Superior temporal gyrus (tissue), 1 donor: ENCODE measurements at regions not wholly inside any gene's neighbourhood (a gene's known extent, or its start where the extent isn't known, plus 50 kb on each side); places are given as distances from the start of the nearest gene placed in this dataset.
"Not testable (repeated sequence)": the region's sequence is repeated elsewhere in the genome, so short reads cannot be mapped to it uniquely, and the experiment has no call there.

Experiments used
- DNase-seq: peaks from one replicate; pipeline ENCODE4 v3.0.0-alpha.2; 2016; ENCODE audit errors: extremely low spot score

DNA sequence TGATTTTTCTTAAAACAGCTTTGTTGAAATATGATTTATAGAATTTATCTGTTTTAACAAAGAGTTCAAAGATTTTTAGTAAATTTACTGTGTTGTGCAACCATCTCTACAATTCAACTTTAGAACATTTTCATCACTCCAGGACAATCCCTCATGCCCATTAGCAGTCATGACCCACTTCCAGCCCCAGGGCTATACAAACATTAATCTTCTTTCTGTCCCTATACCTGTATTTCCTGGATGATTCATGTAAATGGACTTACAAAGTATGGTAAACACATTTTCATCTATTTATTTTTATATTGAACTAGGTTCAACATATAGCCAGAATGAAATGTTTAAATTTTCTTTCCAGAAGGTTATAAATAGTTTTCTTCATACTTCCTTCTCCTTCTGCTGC, 127.8 kb upstream of the CCDC180 start:
- DNase-seq, result no peak

DNA sequence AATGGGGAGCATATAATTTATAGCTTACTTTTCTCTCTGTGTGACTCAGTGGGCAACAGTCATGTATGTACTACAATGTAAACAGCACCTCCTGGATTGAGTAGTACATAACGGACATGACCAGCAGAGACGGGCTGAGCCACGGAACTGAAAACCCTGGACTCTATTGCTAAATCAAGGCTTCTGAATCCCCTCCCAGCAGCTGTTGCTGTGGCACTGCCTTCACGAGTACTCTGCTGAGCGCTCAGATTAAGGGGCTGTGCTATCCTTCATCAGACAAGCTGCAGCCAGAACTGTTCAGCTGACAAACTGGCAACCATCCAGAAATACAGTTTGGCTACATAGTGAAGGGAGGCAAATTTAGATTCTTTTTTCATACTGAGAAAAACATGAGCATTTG, 131.3 kb upstream of the CCDC180 start:
- peak; percentile 18 for DNase-seq

DNA sequence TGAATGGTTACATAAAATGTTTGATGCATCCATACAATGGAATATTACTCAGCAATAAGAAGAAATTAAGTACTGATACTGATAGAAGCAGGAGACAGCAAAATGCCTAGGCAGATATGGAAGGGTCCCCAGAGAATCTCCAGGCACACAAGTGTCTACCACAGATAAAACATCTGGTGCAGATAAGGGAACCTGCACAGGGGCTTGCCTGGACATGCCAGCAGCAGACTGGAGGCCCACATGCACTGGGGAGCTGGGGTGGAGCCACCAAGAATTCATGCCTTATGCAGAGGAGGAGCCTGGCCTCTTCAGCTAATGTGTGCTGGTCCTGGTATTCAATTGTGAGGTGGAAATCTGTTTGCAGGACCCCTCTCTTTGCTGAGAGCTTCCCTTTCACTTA, 129.2 kb upstream of the CTSV start:
- not testable (repeated sequence) for DNase-seq

DNA sequence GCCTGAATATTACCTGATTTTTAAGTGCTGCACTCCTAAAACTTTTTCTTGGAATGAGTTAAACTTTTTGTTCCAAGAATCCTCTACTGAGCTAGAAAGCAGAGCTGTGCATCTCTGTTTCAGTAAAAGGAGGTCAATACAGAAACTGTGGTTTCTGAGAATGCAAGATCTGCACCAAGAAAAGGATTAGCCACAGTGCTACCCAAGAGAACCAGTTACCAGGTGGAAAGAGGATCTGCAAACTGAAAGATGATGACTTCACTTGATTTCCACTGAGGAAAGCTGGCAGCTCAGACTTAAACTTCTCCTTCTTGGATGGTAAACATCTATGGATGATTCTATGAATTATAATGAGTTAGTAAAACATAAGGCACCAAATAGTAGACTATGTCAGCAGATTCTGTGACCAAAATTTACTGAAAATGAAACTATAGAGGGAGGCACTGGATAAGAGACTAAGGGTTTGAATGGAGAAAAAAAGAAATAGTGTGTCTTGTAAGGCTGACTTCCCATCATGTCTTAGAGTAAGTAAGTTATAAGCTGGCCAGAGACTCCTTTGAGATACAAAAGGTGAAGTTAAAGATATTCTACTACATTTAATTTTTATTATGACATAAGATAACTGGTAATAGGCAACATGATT, 127.7 kb upstream of the CTSV start:
- not testable (repeated sequence) for DNase-seq

DNA sequence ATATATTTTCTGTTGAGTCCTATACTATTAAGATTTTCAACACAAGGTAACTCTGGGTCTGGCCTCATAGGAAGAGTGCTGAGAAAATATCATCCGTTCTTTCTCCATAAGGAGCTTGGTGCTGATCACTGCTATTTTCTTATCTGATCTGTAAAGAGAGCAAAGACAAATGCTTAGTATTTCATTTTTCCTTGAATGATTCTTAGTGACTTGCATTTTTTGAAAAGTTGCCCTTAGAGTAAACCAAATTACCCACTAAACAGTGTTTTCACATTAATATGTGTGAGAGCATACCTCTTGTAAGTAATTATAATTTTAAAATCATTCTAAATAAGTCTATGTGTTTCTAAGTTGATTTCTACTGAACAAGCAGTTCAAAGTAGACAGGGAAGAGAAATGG, 121.3 kb upstream of the CTSV start:
- DNase-seq, result no peak

DNA sequence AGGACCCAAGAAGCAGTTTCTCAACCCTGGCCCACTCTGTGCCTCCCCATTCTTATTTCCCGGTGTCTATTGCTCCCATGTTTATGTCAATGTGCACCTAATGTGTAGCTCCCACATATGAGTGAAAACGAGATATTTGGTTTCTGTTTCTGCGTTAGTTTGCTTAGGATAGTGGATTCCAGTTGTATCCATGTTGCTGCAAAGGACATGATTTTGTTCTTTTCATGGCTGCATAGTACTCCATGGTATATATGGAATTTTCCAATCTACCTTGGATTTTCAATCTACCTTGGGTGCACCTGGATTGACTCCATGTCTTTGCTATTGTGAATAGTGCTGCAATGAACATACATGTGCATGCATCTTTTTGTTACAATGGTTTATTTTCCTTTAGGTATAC, 119.8 kb upstream of the CTSV start:
- not testable (repeated sequence) for DNase-seq

DNA sequence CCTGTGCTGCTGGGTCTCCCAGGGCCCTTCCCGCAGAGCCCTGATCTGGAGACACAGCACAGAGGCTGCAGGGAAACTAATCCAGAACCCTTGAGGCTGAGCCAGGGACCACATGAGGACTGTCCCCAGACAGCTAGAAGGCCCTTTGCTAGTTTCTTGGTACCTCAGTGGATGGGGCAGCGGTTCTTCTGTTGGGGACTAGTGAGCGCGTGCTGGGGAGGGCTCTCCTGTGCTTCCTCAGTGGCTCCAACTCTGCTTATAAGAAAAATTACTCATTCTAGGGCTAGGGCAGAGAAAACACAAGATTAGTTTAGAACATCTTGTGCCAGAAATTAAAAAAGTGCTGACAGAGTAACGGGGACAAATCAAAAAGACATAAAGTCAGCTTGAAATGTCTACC, 116.5 kb upstream of the CTSV start:
- not testable (repeated sequence) for DNase-seq

DNA sequence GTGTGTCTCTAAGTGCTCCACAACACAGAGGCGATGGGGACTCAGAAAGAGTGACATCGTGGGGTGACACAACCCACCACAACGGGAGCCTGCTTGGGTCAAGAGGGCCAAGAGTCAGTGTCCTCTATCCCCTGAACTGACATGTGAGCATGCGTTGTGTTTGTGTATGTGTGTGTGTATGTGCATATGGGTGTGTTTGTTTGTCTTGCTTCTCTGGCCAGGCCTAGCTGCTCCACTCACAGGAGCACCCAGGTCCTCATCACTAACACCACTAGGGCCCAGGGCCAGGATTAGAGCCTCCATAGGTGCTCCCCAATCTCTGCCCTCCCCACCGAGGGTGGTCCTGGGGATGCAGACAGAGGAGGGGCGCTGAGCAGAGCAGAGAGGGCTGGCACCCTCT, 115.0 kb upstream of the CTSV start:
- DNase-seq, result no peak

DNA sequence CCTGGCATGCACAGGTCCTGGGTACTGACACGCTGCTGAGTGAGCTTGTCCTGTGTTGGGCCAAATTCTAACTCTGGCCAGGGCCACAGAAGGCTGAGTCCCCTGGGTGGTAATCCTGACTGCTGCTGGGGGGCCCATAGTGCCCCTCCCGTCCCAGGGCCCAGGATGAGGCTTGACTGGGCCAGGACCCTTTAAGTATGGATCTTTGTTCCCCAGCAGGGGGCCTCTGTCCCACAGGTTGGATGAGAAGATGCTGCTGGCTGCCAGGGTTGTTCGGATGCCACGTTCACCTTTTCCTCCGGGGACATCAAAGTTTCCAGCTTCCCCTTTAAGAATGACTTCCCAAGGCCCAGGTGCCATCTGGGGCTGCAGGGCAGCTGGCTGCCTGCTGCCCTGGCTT, 114.2 kb upstream of the CTSV start:
- not testable (repeated sequence) for DNase-seq

DNA sequence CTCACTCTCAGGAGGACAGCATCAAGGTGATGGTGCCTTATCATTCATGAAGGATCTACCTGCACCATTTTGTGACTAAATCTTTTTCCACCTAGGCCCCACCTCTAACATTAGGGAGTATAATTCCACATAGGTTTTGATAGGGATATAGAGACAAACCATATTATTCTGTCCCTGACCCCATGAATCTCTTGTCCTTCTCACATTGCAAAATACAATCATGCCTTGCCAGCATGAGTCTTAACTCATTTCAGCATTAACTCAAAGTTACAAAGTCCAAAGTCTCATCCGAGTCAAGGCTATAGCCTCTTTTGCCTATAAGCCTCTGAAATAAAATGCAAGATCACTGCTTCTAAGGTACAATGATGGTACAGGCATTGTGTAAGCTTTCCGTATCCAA, 111.5 kb upstream of the CTSV start:
- DNase-seq, result not testable (repeated sequence)

DNA sequence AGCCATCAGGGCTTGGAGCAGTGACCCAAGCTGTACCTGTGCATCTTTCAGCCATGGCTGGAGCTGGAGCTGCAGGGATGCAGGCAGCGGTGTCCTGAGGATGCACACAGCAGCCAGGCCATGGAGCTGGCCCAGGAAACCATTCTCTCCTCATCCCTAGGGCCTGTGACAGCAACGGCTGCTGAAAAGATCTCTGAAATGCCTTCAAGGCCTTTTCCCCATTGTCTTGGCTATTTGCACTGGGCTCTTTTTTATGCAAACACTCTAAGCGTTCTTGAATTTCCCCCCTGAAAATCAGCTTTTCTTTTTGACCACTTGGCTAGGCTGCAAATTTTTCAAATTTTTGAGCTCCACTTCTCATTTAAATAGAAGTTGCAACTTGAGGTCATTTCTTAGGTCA, 109.5 kb upstream of the CTSV start:
- DNase-seq, result not testable (repeated sequence)

DNA sequence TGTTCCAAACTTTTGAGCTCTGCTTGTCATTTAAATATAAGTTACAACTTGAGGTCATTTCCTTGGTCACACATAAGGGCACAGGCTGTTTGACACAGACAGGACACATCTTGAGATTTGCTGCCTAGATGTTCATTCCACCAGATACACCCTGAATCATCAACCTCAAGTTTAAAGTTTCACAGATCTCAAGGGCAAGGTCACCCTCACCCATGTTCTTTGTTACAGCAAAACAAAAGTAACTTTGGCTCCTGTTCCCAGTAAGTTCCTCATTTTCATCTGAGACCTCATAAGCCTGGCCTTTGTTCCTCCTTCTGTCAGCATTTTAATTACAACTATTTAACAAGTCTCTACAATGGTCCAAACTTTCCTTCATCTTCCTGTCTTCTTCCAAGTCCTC, 106.7 kb upstream of the CTSV start:
- DNase-seq, result not testable (repeated sequence)

DNA sequence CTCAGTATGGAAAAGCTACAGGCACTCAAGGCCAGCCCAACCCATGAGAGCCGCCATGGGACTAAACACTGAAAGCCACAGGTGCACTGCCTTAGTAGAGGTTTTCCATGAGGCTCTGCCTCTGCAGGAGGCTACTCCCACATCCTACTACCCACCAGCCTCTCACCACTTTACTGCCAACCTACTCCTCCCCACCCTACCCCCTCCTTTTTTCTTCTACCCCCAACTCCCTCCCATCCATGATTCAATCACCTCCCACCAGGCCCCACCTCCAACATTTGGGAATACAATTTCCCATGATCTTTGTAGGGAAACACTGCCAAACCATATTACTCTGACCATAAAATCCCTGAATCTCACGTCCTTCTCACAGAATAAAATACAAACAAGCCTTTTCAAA, 101.6 kb upstream of the CTSV start:
- DNase-seq, result no peak

DNA sequence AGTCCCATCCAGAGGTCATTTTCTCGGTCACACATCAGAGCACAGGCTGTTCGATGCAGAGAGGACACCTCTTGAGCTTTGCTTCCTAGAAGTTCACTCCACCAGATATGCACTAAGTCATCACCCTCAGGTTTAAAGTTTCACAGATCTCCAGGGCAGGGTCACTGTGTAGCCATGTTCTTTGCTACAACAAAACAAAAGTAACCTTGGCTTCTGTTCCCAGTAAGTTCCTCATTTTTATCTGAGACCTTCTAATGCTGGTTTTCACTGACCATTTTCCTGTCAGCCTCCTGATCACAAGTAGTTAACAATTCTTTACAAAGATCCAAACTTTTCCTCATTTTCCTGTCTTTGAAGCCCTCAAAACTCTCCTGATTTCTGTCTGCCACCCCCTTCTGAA, 97.5 kb upstream of the CTSV start:
- no peak for DNase-seq

DNA sequence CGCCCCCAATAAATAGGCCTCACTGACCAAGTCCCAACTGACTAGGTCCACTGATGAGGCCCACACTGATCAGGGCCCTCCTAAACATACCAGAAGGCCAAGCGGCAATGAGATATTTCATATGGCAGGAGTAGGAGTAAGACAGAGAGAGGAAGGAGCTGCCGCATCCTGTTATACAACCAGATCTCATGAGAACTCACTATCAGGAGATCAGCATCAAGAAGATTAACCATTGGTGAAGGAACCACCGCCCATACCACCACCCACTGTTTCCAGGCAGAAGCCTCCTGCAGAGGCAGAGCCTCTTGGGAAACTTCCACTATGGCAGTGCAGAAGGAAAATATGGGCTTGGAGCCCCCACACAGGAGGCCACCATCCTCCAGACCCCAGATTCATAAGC, 95.0 kb upstream of the CTSV start:
- not testable (repeated sequence) for DNase-seq

DNA sequence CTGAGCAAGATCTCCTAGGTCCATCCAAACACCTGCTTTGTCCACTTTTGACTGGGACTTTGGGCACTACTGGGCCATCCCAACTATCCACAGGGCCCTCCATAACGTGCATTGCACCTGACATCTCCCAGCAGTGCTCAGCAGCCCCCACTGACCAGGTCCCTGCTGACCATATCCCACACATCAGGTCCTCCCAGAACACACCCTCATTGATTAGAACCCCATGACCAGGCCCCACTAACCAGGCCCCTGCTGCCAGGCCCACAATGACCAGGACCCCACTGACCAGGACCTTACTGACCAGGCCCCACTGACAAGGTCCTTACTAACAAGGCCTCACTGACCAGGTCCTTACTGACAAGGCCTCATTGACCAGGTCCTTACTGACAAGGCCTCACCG, 93.9 kb upstream of the CTSV start:
- DNase-seq, result no peak

DNA sequence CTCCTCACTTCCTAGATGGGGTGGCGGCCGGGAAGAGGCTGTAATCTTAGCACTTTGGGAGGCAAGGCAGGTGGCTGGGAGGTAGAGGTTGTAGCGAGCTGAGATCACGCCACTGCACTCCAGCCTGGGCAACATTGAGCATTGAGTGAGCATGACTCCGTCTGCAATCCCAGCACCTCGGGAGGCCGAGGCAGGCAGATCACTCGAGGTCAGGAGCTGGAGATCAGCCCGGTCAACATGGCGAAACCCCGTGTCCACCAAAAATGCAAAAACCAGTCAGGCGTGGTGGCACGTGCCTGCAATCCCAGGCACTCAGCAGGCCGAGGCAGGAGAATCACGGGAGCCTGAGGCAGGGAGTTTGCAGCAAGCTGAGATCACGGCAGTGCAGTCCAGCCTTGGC, 91.9 kb upstream of the CTSV start:
- DNase-seq, result not testable (repeated sequence)

DNA sequence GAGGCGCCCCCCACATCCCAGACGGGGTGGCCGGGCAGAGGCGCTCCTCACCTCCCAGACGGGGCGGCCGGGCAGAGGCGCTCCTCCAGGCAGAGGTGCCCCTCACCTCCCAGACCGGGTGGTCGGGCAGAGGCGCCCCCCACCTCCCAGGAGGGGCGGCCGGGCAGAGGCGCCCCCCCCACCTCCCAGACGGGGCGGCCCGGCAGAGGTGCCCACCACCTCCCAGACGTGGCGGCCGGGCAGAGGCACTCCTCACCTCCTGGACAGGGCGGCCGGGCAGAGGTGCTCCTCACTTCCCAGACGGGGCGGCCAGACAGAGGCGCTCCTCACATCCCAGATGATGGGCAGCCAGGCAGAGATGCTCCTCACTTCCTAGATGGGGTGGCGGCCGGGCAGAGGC, 91.4 kb upstream of the CTSV start:
- DNase-seq, result not testable (repeated sequence)

DNA sequence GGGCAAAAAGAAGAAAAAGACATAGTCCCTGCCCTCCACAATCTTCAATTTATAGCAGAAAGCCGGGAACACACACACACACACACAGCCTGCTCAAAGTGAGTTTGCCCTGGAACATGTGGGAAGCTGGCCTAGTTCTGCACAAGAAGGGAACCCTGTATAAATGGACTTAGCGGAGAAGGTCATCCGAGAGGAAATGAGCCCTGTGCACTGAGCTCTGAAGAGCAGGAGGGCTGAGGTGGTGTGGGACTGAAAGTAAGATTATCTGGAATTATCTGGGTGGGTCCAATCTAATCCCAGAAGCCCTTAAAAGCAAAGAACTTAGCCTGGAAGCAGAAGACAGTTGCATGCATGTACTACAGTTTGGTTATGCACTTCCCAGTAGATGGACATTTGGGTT, 90.0 kb upstream of the CTSV start:
- DNase-seq, result no peak

DNA sequence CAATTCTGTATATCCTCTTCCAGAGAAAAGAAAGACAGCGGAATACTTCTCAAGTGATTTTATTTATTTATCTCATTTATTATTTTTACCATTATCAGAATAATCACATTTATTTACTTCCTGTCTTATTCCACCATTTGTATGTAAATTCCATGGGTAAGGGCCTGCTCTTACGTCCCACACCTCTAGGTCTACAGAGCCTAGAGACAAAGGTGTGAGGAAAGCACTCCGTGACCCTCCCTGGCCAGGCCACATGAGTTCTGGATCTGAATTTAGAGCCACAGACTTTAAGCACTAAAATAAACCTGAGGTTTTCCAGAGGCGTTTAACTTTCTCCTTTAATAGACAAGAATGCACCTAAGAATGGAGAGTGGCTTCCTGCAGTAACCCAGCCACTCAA, 85.3 kb upstream of the CTSV start:
- no peak for DNase-seq

DNA sequence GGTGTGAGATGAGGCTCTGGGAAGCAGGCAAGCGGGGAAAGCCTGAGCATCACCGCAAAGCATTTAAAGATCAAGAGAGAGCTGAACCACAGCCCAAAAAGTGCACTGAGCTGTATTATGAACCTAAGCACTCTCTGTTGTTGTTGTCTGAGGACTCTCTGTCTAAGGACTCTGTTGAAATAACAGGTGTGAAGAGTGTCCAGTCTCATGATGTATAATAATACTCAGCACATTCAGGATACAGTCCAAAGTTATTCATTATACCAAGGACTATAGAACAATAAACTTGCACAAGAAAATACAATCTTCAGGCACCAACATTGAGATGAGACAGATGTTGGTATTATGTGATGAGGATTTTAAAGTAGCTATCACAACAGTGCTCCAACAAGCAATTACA, 71.8 kb upstream of the CTSV start:
- DNase-seq, result no peak

DNA sequence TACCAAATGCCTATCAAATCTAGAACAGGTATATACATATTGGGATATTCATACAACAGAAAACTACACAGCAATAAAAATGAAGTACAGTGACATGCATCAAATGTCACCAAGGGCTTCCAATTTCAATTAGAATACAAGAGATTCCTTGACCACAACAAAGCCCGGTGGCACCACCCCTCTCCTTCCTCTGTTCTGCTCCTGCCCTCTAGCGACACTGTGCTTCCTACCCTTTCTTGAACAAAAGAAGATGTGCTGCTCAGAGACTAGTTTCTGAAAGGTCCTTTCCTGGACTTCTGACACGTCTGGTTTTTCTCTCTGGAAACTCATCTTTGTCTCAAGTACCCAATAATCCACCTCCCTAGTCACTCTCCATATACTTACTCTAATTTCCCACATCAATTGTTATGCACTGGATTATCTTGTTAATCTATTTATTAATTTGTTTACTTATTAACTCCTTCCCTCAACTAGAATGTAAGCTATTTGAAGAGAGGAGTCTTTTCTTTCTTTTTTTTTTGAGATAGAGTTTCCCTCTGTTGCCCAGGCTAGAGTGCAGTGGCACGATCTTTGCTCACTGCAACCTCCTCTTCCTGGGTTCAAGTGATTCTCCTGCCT, 70.4 kb upstream of the CTSV start:
- peak; percentile 79 for DNase-seq

DNA sequence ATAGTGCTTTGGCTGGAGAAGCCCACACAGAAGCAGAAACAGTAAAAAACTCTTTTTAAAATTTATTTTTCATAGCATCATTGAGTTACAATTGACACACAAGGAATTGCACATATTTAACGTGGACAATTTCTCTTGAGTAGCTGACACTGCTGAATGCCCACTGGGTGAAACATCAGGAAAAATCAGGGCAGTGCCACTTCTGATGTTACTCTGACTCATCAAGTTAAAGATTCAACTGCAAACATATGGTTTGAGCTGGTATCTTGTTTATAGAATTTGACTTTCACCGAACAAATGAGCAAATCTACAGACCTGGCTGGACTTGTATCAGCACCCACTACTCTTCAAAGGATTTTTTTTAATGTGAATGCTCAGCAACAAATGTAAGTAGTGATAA, 66.3 kb upstream of the CTSV start:
- not testable (repeated sequence) for DNase-seq
